DMS153 (cell line): ENCODE measurements at regions not wholly inside any gene's neighbourhood (a gene's known extent, or its start where the extent isn't known, plus 50 kb on each side); places are given as distances from the start of the nearest gene placed in this dataset.

ENCODE experiments used
- DNase-seq: peaks from one replicate; lab custom pipeline; 2025; lab: John Stamatoyannopoulos, UW

- DNase-seq: no peak
Measured at GRCh38 chr7:130897515-130898419, 163.8 kb upstream of the KLF14 start.

DNA sequence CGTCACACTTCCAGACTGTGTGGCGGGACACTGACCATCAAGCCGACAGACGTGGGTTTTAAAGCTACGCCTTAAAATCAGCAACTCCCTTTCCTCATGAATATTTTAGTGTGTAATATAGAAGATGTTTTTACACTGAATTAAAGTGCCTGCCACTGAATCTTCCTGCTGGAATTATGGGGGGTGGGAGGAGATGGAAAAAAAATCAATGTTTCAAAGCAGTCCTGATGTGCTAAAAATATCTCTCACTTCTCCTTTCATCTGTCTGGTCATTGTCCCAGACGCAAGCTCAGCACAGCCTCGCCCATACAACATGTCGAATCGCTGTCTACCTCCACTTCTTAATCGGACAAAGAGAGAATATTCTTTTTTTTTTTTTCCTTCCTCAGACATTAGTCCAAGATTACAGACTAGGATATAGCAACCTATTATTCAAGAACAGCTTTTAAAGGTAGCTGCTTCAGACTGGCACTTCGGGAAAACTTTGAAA is 165.1 kb upstream of the KLF14 start:
- no peak for DNase-seq

- no peak for DNase-seq
Measured at GRCh38 chr7:130899638-130900401, 165.8 kb upstream of the KLF14 start.

- no peak for DNase-seq
Measured at GRCh38 chr7:130900471-130901076, 166.6 kb upstream of the KLF14 start.

DNA sequence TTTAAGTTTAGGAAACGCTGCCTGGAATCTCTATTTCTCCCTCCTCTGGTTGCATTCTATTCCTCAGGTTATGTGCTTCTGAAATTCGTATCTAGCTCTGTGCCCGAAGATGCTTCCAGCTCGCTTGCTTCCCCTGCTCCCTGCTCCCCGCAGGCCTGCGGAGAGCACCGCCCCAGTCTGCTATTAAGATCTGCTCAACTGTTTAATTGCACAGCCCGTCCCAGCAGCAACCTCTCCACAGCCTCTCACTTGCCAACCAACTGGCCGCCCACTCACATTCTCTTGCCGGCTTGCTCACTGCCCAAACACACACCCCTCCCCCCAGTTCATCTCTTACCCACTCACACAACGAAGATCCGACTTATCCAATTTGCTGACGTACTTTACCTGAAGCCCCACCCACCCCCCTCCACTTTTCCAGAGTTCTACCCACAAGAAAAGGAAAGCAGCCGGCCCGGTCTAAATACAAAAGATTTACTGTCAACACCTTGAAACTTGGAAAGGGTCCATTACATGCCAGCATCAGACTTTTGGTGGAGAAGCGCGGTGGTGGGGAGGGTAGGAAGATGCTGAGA is 167.3 kb upstream of the KLF14 start:
- no peak for DNase-seq

DNA sequence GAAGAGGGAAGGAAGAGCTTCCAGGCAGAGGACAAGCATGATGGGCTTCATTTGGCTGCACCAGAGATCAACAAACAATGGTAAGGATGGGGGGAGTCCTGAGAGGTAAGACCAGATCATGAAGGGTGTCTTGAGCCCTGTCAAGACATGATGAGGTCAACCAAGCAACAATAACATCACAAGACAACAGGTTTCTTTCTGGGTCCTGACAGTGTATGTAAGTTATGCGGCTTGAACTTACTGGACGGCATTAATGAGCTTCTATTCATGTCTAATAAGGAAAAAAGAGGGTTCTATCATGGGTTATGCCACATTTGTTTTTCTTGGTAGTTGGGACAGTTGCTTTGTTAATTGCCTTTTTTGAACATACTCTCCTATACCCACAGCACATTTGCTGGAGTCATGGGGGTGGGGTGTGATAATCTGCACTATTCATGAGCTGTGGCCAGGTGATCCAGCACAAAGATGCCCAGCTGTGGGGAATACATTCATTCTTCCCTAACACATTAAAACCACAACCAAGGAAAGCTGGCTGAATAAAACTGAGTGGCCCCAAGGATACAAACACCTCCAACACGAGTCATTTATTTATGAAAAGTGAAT is 168.8 kb upstream of the KLF14 start:
- DNase-seq: no peak

DNA sequence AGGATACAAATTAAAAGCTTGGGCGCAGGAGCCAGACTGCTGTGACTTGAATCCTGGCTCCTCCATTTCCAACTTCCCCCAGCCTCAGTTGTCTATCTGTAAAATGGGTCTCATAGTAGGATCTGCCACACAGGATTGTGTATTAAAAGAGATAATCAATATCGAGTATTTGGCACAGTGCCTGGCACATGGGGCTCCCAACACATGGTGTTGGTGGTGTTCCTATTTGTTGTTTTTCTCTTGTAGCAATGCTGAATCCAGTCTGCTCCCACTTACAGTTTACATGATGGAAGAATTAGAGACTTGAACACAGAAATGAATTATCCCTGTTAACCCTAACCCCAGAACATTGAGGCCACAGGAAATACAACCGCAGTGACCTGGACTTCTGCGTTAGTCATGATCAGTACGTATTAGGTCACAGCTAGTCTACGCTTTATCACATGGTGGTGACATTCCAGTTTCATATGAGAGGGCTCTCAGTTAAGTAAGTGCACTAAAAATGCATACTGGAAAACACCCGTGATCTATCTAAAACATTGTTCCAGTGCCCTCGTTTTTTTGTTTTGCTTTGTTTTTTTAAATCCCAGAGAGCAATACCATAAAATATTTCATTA is 169.5 kb upstream of the KLF14 start:
- DNase-seq: no peak

DNA sequence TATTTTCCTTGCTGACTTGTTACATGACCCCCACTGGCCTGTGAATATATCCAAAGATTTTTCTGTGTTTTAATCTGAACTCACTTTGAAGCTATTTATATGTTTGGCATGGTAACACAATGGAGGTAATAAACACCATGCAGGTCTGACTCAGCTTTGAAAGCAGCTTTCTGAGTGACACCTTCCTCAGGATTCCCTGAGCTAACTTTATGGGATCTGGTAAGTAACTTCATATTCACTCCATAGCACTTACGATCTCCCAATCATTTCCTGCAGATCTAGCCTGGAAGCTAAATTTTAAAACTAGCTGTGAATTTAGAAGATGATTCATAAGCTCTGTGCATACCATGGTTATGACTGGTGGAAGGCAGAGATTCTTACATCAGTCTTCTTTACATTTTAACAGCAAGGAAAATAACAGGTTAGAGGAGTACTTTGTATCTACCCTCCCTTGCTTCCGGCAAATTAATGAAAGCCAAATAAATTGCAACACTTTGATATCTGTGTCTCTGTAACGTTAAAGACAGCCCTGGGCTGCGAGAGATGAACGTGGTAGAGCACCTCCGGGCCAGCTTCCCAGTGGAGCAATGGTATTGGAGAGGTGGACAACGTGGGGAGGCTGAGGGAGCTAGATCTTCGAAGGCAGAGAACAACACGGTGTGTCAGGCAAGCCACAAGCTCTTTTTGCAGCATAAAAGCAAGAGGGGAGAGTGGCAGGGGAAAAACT is 170.2 kb upstream of the KLF14 start:
- no peak for DNase-seq

- no peak for DNase-seq
Measured at GRCh38 chr7:130904792-130905191, 170.8 kb upstream of the KLF14 start.

DNA sequence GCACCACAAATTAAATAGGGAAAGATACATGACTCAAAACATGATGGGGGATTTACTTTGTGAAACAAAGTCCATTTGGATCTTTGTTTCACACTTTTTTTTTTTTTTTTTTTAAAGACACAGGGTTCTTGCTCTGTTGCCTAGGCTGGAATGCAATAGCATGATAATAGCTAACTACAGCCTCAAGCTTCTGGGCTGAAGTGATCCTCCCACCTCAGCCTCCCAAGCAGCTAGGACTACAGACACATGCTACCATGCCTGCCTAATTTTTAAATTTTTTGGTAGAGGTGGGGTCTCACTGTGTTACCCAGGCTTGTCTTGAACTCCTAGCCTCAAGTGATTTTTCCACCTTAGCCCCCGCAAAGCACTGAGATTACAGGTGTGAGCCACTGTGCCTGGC is 172.6 kb upstream of the KLF14 start:
- no peak for DNase-seq

GRCh38 chr7:130907439-130907838 is 173.4 kb upstream of the KLF14 start:
- no peak for DNase-seq

DNA sequence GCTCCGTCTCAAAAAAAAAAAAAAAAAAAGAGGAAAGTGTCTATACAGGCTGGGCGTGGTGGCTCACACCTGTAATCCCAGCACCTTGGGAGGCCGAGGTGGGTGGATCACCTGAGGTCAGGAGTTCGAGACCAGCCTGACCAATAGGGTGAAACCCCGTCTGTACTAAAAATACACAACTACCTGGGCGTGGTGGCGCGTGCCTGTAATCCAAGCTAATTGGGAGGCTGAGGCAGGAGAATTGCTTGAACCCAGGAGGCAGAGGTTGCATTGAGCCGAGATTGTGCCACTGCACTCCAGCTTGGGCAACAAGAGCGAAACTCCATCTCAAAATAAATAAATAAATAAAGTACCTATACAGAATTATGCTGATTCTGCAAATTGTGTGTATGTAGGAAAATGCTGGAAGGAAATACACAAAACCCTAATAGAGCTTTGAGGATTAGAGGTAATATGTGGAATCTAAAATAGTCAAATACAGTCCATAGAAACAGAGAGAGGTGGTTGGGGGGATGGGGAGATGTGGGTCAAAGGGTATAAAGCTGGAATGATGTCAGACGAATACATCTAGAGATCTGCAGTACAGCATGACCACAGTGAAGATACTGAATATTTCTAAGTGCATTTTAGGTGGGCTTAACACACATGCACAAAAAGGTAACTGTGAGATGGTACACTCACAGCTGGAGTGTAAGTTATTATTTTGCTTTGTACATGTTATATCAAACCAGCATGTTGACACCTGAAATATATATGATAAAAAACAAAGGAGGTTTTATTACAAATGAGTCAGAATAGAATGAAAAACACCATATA is 174.5 kb upstream of the KLF14 start:
- DNase-seq: no peak

- DNase-seq: no peak
Measured at GRCh38 chr7:130909161-130909836, 175.3 kb upstream of the KLF14 start.

DNA sequence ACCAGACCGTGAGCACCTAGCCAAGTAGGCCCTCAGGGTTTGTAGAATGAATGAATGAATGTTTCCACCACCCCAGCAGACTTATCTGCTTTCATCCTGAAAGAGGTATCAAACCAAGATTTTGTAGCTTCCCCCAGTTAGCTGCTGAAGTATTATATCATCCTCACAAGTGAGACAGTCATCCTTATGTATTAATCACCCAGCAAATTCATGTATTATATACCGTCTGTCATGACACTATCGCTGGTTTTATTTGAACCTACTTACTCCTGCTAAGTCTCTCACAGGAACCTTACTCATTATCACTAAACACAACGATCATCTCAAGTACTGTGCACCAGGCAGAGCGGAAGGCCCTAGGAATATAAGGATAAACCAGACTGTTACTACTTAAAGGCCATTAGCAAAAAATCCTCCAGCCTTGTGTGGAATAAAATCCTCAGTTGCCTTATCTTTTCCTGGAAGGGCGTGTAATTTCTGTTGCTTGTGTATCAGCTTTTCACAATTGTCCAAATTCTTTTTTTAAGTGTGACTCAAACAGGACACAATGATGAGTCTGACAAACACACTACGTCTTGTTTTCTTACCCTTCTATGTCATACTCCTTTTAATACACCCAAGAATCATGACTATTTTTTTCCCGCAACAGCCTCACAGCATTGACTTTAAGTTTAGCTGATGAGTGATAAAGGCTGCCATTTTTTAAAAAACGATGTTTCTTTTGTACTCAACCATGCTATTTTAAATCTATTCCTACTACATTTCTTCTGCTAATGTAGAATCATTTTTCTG is 176.1 kb upstream of the KLF14 start:
- DNase-seq: no peak

DNA sequence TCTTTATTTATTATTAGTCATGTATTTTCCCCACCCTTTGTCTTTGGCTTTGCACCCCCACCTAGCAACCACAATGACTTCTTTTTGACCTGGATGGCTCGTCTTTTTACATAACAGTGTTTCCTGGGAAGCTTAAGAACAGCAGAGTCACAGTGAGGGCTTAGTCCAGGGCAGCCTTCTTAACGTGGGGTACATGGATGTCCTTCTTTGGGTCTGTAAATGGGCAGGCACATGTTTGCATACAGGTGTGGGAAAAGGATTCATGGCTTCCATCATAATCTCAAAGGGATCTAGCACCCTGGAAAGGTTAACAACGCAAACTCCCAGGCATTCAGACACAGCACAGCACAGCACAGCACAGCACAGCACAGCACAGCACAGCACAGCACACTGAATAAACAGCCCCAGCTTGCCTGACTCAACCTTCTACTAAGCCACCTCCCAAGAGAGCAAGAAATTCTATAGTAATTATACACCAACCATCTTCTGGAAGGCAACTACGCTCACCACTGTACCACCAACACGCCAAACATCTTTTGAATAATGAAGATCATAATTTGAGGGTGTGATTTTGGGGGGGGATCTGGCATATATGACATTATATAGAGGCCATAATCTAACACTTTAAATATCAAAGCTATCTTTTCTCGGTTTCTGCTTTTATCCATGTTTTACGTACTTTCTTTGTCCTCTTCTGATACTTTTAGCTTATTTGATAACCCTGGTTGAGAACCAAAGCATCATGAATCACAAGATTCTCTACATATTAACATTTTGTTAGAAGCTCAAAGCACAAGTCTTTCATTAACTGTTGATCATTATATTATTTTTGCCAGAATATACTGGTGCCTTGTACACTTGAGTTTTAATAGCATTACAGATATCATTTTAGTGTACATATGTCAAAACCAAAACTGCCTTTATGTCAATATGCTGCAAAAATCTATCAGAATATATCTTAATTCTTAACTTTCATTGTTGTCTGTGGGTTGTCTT is 177.2 kb upstream of the KLF14 start:
- no peak for DNase-seq

GRCh38 chr7:130912082-130912861 is 178.3 kb upstream of the KLF14 start:
- DNase-seq: no peak
